ENCODE measurements at regions not wholly inside any gene's neighbourhood (a gene's known extent, or its start where the extent isn't known, plus 50 kb on each side); places are given as distances from the start of the nearest gene placed in this dataset.

- Histone ChIP-seq H3K36me3 (replicated peaks in 1 of 2; ENCODE audit: control extremely low read depth in 1 of 2, control insufficient read depth in 1 of 2, extremely low read depth in 1 of 2, insufficient read depth in 2 of 2, low read length in 1 of 2) (no peaks in the 10 kb centered on the region), H3K9me3 (ENCODE audit: control extremely low read depth in 1 of 3, control insufficient read depth in 2 of 3, insufficient read depth in 1 of 3, low read length in 2 of 3) (no peaks in the 10 kb centered on the region), H4K20me1 (ENCODE audit: control insufficient read depth, insufficient read depth, low read length, poor library complexity, severe bottlenecking) (no peaks in the 10 kb centered on the region), H2AFZ (ENCODE audit: insufficient read depth, low read depth, low read length, poor library complexity, severe bottlenecking) (no peak overlapping the region), H3K79me2 (ENCODE audit: control insufficient read depth, insufficient read depth, low read length) (no peaks in the 10 kb centered on the region), H3K27me3 (replicated peaks in 1 of 4; ENCODE audit: control extremely low read depth in 1 of 4, control insufficient read depth in 3 of 4, insufficient read depth in 4 of 4, low read length in 3 of 4) (no peaks in the 10 kb centered on the region), H3K4me2 (replicated peaks; ENCODE audit: low read depth, low read length, poor library complexity, severe bottlenecking) (no peak overlapping the region), H3K4me1 (ENCODE audit: control insufficient read depth in 2 of 2, insufficient read depth in 2 of 2, low read length in 2 of 2) (no peaks in the 10 kb centered on the region), H3K9ac (ENCODE audit: low read length) (no peak overlapping the region), H3K4me3 (ENCODE audit: control extremely low read depth in 1 of 5, extremely low read depth in 1 of 5, insufficient read depth in 1 of 5, low read depth in 2 of 5, low read length in 4 of 5) (no peak overlapping the region), H3K27ac (ENCODE audit: low read length in 2 of 2) (no peak overlapping the region)
- WGBS (ENCODE audit: insufficient coverage): no CpG with 5 or more reads among the region's 1 CpG
- Mint-ChIP-seq H3K27ac (no peak overlapping the region), H3K27me3 (peaks cover 3% of the 10 kb centered on the region), H3K4me3 (no peak overlapping the region), H3K4me1 (no peaks in the 10 kb centered on the region), H3K9me3 (ENCODE audit: insufficient read depth) (peaks cover 2% of the 10 kb centered on the region)
- TF ChIP-seq CTCF (IDR thresholded peaks at IDR 0.05) (no peak), EZH2 (IDR thresholded peaks at IDR 0.05; ENCODE audit: borderline replicate concordance, insufficient read depth, low read depth, low read length, poor library complexity, severe bottlenecking) (no peak)
- CTCF ChIA-PET: no interaction called here
- no peak for DNase-seq
- intact Hi-C loops (cut with micrococcal nuclease): no loop called here
- POLR2A ChIA-PET: no interaction called here
- no peak for ATAC-seq (ENCODE audit: low read depth)
These were observed 123.3 kb downstream of the ATP23 start for GRCh38 chr12:58064666-58065065.

- Histone ChIP-seq H4K20me1 (ENCODE audit: control insufficient read depth, insufficient read depth, low read length, poor library complexity, severe bottlenecking) (no peaks in the 10 kb centered on the region), H3K27me3 (replicated peaks in 1 of 4; ENCODE audit: control extremely low read depth in 1 of 4, control insufficient read depth in 3 of 4, insufficient read depth in 4 of 4, low read length in 3 of 4) (no peaks in the 10 kb centered on the region), H3K9ac (ENCODE audit: low read length) (no peak overlapping the region), H3K4me2 (replicated peaks; ENCODE audit: low read depth, low read length, poor library complexity, severe bottlenecking) (no peak overlapping the region), H3K36me3 (replicated peaks in 1 of 2; ENCODE audit: control extremely low read depth in 1 of 2, control insufficient read depth in 1 of 2, extremely low read depth in 1 of 2, insufficient read depth in 2 of 2, low read length in 1 of 2) (no peaks in the 10 kb centered on the region), H3K79me2 (ENCODE audit: control insufficient read depth, insufficient read depth, low read length) (no peaks in the 10 kb centered on the region), H2AFZ (ENCODE audit: insufficient read depth, low read depth, low read length, poor library complexity, severe bottlenecking) (no peak overlapping the region), H3K27ac (ENCODE audit: low read length in 2 of 2) (no peak overlapping the region), H3K9me3 (ENCODE audit: control extremely low read depth in 1 of 3, control insufficient read depth in 2 of 3, insufficient read depth in 1 of 3, low read length in 2 of 3) (no peaks in the 10 kb centered on the region), H3K4me1 (ENCODE audit: control insufficient read depth in 2 of 2, insufficient read depth in 2 of 2, low read length in 2 of 2) (no peaks in the 10 kb centered on the region), H3K4me3 (ENCODE audit: control extremely low read depth in 1 of 5, extremely low read depth in 1 of 5, insufficient read depth in 1 of 5, low read depth in 2 of 5, low read length in 4 of 5) (no peak overlapping the region)
- ATAC-seq (ENCODE audit: low read depth) (no peak), DNase-seq (no peak)
- Mint-ChIP-seq H3K4me1 (no peaks in the 10 kb centered on the region), H3K27ac (no peak overlapping the region), H3K27me3 (peaks cover 3% of the 10 kb centered on the region), H3K4me3 (no peak overlapping the region), H3K9me3 (ENCODE audit: insufficient read depth) (peaks cover 2% of the 10 kb centered on the region)
- ChIA-PET CTCF (no interaction called here), POLR2A (no interaction called here)
- intact Hi-C loops (cut with micrococcal nuclease): no loop called here
- TF ChIP-seq CTCF (IDR thresholded peaks at IDR 0.05) (no peak), EZH2 (IDR thresholded peaks at IDR 0.05; ENCODE audit: borderline replicate concordance, insufficient read depth, low read depth, low read length, poor library complexity, severe bottlenecking) (no peak)
These were observed 124.9 kb downstream of the ATP23 start for GRCh38 chr12:58066296-58066695.

All from B cell (primary cell).